Mesothelial cell of epicardium (in vitro differentiated cells): ENCODE measurements at regions not wholly inside any gene's neighbourhood (a gene's known extent, or its start where the extent isn't known, plus 50 kb on each side); places are given as distances from the start of the nearest gene placed in this dataset.
A peak's percentile ranks its signal among the peaks of the same experiment; 100 is the strongest.
"Not testable (repeated sequence)": the region's sequence is repeated elsewhere in the genome, so short reads cannot be mapped to it uniquely, and the experiment has no call there.

Experiments
- DNase-seq, 2 experiments: peaks; one replicate each; pipeline ENCODE4 v3.0.0; 2021; ENCODE audit warnings: low spot score in 2 of 2; ENCODE audit not compliant: unreplicated experiment in 2 of 2
- H3K27ac Mint-ChIP-seq: 2 replicates; pipeline ENCODE4 v1.8.0; 2021; ENCODE audit warnings: mixed read lengths
- H3K27me3 Mint-ChIP-seq: 2 replicates; pipeline ENCODE4 v1.8.0; 2021; ENCODE audit warnings: low read depth, mixed read lengths
- H3K36me3 Mint-ChIP-seq: 2 replicates; pipeline ENCODE4 v1.8.0; 2021; ENCODE audit warnings: mixed read lengths
- H3K4me1 Mint-ChIP-seq: 2 replicates; pipeline ENCODE4 v1.8.0; 2021; ENCODE audit warnings: mixed read lengths
- H3K4me3 Mint-ChIP-seq: 2 replicates; pipeline ENCODE4 v1.8.0; 2021; ENCODE audit warnings: mild to moderate bottlenecking, moderate library complexity, mixed read lengths
- H3K9me3 Mint-ChIP-seq: 2 replicates; pipeline ENCODE4 v1.8.0; 2021; ENCODE audit warnings: mixed read lengths
- TF ChIP-seq, protein P1 (sequence below): fragments of 200-600 bp; sonication (generic); IDR thresholded peaks from one replicate; pipeline ENCODE4 v1.5.0; 2021; ENCODE audit warnings: antibody characterized with exemption; ENCODE audit not compliant: unreplicated experiment

- H3K4me1 Mint-ChIP-seq, result peaks cover 34% of the 10 kb centered on the region
- no peak overlapping the region for H3K4me3 Mint-ChIP-seq
- DNase-seq, result no peak
- no peak overlapping the region for H3K27ac Mint-ChIP-seq
- H3K27me3 Mint-ChIP-seq, result no peaks in the 10 kb centered on the region
- TF ChIP-seq, protein P1, sequence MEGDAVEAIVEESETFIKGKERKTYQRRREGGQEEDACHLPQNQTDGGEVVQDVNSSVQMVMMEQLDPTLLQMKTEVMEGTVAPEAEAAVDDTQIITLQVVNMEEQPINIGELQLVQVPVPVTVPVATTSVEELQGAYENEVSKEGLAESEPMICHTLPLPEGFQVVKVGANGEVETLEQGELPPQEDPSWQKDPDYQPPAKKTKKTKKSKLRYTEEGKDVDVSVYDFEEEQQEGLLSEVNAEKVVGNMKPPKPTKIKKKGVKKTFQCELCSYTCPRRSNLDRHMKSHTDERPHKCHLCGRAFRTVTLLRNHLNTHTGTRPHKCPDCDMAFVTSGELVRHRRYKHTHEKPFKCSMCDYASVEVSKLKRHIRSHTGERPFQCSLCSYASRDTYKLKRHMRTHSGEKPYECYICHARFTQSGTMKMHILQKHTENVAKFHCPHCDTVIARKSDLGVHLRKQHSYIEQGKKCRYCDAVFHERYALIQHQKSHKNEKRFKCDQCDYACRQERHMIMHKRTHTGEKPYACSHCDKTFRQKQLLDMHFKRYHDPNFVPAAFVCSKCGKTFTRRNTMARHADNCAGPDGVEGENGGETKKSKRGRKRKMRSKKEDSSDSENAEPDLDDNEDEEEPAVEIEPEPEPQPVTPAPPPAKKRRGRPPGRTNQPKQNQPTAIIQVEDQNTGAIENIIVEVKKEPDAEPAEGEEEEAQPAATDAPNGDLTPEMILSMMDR, result no peak
- H3K9me3 Mint-ChIP-seq, result peaks cover 9% of the 10 kb centered on the region
- H3K36me3 Mint-ChIP-seq, result peaks cover 5% of the 10 kb centered on the region
Measured at GRCh38 chr10:108601851-108602250, 1321.5 kb downstream of the XPNPEP1 start.

DNA sequence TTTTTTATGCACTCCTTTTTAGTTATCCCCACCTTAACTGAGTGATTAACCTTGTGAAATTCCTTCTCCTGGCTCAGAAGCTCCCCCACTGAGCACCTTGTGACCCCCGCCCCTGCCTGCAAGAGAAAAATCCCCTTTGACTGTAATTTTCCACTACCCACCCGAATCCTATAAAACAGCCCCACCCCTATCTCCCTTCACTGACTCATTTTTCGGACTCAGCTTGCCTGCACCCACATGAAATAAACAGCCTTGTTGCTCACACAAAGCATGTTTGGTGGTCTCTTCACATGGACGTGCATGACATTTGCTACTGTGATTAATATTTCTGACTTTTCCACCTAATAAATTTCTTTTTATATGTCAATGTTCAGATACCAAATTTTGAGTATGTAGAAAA is 1322.8 kb downstream of the XPNPEP1 start:
- H3K27me3 Mint-ChIP-seq, H3K27ac Mint-ChIP-seq, H3K9me3 Mint-ChIP-seq, H3K36me3 Mint-ChIP-seq, H3K4me3 Mint-ChIP-seq, DNase-seq: not testable (repeated sequence)
- H3K4me1 Mint-ChIP-seq, result peaks cover 34% of the 10 kb centered on the region

DNA sequence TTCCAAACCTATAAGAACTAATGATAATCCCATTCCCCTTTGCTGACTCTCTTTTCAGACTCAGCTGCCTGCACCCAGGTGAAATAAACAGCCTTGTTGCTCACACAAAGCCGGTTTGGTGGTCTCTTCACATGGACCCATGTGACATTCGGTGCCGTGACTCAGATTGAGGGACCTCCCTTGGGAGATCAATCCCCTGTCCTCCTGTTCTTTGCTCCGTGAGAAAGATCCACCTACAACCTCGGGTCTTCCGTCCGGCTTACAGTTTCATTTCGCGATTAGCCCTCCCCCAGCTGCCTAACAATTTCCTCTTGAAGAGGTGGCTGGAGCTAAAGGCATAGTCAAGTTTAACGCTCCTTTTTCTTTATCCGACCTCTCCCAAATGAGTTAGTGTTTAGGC is 1324.0 kb downstream of the XPNPEP1 start:
- H3K9me3 Mint-ChIP-seq, H3K27me3 Mint-ChIP-seq, H3K36me3 Mint-ChIP-seq, H3K4me3 Mint-ChIP-seq, H3K27ac Mint-ChIP-seq, DNase-seq: not testable (repeated sequence)
- peaks cover 36% of the 10 kb centered on the region for H3K4me1 Mint-ChIP-seq

- H3K4me3 Mint-ChIP-seq, result no peak overlapping the region
Measured at GRCh38 chr10:108598831-108599230, 1324.5 kb downstream of the XPNPEP1 start.

DNA sequence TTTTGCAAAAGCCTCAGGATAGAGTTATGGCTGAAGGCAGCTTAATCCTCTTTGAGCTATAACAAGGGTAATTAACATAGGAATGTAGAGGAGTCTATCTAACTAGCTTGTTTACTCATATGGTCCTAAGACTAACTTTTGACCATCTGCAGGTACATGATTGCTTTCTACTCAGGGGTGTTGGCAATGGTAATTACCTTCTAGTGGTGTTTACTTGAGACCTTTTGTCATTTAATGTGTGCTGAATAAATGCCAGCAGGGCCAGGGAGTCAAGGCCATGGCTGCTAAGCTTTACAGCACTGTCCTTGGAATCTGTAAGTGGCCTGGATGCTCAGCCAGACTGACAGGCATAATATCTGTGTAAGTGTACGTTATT is 1325.0 kb downstream of the XPNPEP1 start:
- H3K4me1 Mint-ChIP-seq, result peaks cover 34% of the 10 kb centered on the region
- H3K36me3 Mint-ChIP-seq, result no peaks in the 10 kb centered on the region
- no peak overlapping the region for H3K4me3 Mint-ChIP-seq
- no peaks in the 10 kb centered on the region for H3K9me3 Mint-ChIP-seq
- DNase-seq, result no peak
- TF ChIP-seq, protein P1, result no peak
- peak overlapping the region; percentile 45 for H3K27ac Mint-ChIP-seq
- no peaks in the 10 kb centered on the region for H3K27me3 Mint-ChIP-seq

More at GRCh38 chr10:108598831-108599230, 1324.5 kb downstream of the XPNPEP1 start:
- H3K4me1 Mint-ChIP-seq, result peaks cover 38% of the 10 kb centered on the region
- no peaks in the 10 kb centered on the region for H3K9me3 Mint-ChIP-seq
- no peak for DNase-seq
- H3K36me3 Mint-ChIP-seq, result no peaks in the 10 kb centered on the region
- TF ChIP-seq, protein P1, result no peak
- H3K27me3 Mint-ChIP-seq, result no peaks in the 10 kb centered on the region
- H3K27ac Mint-ChIP-seq, result peak overlapping the region; percentile 45

DNA sequence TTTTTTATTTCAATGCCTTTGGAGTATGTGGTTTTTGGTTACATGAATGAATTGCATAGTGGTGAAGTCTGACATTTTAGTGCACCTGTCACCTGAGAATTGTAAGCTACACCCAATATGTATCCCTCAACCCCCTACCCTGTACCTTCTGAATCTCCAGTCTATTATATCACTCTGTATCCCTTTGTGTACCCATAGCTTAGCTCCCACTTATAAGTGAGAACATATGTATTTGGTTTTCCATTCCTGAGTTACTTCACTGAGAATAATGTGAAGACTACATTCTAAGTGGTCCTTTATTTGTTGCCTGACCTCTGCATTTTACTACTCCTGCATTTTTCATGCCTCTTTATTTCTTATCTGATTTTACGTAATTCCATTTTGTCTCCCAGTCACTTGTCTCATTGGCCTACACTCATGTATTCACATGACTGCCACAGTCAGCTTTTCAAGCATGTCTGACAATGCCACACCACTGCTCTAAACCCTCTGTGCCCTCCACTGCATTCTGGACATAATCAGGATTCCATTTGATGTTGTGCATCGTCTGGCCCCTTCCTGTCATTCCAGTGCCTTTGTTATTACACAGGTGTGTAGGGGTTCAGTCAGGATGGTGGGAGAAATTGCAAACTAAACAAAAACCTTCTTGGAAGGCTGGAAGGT is 1325.5 kb downstream of the XPNPEP1 start:
- Mint-ChIP-seq H3K27ac (peak overlapping the region; percentile 45), H3K4me3 (no peak overlapping the region), H3K36me3 (no peaks in the 10 kb centered on the region), H3K27me3 (no peaks in the 10 kb centered on the region), H3K4me1 (peaks cover 35% of the 10 kb centered on the region), H3K9me3 (no peaks in the 10 kb centered on the region)
- no peak for DNase-seq
- TF ChIP-seq, protein P1, result no peak

DNA sequence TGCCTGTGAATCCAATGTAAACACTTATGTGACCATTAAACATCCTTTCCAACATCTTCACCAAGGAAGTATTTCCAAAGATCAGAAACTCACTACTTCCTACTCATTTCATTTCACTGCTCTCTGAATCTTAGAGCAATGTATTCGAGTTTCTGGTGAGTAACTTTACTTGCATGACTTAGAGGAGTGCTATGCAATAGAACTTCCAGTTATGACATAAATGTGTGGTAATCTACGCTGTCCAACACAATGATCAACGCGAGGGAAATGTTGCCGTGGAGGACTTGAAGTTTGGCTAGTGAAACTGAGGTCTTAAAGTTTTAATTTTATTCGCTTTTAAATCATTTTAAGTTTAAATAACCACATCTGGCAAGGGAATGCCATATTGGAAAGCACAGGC is 1326.3 kb downstream of the XPNPEP1 start:
- Mint-ChIP-seq H3K27me3 (no peaks in the 10 kb centered on the region), H3K9me3 (no peaks in the 10 kb centered on the region), H3K36me3 (no peaks in the 10 kb centered on the region), H3K4me1 (peaks cover 37% of the 10 kb centered on the region), H3K27ac (no peak overlapping the region), H3K4me3 (no peak overlapping the region)
- TF ChIP-seq, protein P1, result no peak
- no peak for DNase-seq
